ENCODE measurements at regions not wholly inside any gene's neighbourhood (a gene's known extent, or its start where the extent isn't known, plus 50 kb on each side); places are given as distances from the start of the nearest gene placed in this dataset.
"Not testable (repeated sequence)": the region's sequence is repeated elsewhere in the genome, so short reads cannot be mapped to it uniquely, and the experiment has no call there.

DNA sequence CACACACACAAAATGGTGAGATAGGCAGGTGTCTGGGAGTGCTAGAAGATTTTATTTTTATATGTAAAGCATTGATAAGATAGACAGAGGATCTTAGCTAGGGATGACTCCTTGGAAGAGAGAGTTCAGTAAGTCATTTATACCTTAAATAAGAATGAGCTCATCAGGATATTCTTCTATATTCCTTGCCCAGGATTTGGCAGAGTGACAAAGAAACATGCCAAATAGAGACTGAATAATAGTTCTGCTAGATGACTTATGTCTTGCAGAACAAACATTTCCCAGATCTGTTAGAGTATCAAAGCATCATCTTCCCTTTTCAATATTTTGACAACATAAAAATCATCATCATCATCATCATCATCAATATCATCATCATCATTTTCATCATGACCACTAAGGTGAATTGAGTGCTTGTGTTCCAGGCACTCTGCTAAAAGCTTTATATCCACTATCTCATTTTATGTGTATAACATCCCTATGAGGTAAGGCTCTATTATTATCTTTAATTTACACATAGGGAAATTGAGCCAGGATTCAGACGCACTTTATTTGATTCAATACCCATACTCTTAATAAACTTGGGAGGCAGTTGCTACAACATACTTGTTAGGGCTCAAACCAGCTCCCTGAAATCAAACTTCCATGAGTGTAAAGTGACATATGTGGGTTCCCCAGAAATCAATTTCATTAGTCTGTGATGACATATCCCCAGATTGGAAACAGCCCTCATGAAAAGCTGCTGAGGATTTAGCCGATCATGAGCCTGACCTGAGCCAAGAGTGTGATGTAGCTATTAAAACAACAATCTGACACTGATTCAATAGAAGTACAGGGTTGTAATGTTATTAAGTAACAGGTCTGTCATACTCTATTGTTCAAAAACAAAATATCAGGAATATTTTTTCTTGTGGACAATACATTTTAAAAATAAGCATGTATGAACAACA, 176.3 kb upstream of the SEMA6A start:
- DNase-seq = no peak

DNA sequence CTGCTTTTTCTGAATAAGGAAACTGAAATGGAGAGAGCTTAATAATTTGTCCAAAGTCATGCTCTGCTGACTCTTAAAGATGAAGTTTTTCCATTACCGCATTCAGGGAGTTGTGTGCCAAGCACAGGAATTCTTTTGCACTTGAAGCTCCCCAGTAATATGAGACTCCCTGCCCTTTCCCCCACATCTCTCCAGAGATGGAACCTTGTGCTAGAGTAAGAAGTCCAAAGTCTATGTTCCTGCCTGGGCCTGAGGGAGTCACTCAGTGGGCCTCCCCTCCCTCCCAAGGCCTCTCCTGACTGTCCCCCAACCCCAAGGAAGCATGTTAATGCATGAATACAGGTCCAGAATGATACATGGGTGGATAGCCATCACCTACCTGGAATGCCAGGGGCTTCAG, 173.3 kb upstream of the SEMA6A start:
- DNase-seq = no peak

DNA sequence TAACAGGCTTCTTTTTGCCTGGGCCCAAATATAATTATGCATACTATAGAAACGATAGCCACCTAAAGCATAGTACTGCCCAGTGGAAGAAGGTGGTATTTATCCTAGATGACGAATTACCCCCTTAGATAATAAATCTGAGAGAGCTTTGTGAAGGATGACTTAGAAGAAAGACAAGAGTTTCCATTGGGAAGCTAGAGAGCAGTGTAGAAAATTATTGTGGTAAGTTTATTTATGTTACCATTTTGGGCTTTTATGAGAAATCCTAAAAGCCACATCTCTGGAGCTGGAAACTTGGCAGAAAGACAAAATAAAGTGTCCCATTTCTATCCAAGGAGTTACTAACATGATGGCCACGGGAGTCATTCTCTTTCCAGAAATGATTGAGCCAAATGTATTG, 172.0 kb upstream of the SEMA6A start:
- DNase-seq = no peak

DNA sequence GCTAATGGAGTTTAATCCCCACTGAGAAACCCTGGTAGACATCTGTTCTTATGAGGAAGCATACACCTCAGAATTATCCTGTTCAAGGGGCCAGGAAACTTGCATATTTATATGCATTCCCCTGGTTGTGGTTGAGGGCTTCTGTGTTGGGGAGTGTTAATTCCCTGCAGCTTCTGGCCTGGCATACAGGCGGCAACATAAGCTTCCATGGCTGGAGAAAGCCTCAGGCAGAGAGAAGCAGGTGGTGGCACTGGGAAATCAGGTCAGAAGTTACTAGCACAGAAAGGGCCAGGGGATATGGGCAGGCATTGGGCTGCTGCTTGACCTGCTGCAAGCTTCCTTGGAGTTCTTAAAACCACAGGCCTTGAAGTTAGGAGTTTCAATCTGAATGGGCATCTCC, 166.1 kb upstream of the SEMA6A start:
- no peak for DNase-seq

DNA sequence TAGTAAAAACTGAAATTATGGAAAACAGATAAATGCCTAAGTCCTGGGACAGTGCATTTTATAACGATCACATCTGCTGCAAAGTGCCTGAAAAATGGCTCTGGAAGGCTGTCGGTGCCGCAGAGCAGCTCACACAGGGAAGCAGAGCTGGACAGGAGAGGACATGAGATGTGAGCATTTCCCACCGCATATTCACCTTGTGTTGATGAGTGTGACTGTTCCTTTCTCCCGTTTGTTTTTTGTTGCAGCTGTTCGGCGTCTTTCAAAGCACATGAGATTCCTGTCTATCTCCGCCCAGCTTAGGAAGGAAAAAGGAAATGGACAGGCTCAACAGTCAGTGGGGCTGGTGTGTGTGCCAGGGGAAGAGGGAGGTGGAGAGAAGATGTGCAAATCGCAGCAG, 164.9 kb upstream of the SEMA6A start:
- DNase-seq = no peak

DNA sequence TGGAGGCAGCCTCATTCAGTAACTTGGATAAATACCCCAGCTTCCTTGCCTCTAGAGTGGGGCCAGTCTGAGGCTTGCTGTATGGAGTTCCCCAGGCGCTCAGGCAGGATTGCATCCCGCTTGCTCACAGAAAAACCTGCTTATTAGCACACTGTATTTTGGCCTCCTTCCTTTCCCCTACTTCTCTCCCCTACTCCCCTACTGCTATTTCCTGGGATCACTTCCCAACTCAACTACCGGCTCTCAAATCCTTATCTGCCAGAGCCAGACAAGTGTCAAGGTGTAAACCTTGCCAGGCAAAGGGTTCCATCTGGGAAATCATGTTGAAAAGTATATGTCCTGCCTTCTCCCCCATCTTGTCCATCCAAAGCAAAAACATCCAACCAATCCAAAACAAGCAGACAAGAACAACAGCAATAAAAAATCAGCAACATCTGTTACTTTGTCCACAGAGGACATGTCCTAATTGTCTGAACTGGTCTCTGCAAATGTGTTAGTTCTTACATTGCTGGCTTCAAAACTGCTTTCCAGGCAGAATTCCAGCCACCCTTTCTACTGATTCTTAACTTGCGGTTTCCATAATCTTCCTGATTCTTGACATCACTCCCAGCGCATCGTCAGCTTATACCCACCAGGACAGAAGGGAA, 164.1 kb upstream of the SEMA6A start:
- DNase-seq = no peak

DNA sequence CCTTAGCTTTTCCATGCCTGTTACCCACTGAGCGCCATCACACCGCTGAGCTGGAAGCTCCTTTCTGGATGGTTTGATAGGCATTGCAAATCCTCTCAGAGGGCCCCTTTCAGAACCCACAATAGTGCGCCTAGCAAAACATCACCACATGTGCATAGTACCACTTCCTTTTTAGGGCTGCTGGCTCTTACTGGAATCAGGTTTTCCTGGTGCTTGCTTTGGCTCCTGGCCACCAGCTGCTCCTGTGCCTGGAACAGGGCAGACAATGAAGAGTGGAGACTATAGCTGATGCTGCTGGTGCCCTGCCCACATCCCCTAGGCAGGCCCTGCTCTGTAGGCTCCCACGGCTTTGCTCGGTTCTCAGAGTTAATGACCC, 163.6 kb upstream of the SEMA6A start:
- DNase-seq = no peak

DNA sequence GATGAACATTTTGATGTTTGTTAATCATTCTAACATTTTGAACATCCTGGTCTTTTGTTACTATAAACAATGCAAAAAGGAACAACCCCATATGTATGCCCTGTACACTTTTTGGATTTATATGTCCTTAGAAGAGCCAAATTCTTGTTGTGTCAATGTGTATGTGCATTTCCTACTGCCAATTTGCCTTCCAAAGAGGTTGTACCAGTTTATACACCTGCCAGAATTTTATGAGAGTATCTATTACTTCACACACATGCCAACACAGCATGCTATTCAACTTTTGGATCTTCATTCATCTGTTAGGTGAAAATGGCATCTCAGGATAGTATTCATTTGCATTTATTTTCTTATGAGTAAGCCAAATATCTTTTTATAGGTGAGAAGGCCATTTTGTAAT, 162.0 kb upstream of the SEMA6A start:
- no peak for DNase-seq

DNA sequence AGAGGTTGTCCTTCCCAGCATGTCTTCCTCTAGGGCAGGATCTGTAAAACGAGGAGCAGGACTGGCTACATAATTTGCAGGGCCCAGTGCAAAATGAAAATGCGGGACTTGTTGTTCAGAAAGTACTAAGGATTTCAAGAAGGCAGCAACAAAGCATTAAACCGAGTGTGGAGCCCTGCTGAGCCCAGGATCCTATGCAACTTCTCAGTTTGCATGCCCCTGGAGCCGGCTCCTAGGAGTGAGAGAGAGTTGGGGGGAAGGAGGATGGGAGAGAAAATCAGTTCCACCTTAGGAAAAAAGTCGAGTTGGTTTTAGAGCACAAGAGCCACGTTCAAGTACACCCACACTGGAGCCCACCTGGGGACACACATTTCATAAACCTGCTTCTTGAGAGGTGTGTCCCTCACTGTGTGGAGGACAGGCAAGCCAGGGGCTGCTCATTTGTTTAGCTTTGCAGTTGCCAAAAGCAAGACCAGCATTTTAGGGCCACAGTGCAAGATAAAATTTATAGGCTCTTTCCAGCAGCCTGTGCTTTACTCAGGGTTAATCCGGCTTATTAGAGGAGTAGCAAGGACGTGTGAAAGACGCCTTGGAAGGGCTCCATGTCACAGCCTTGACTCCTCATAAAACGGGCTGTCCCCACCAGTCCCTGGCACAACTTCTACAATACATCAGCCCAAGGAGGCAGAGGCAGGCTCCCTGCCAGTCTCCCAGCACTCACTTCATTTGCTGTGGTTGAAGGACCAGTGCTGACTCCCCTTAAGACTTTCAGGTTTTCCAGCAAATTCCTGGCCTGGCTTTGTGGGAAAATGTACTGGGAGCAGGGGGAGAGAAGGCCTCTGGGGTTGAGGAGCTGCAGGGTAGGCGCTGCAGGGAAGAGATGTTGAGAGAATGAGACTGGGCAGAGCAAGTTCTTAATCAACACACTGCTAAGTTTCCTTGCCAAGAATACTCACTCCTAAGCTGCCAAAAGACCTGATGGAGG, 159.7 kb upstream of the SEMA6A start:
- DNase-seq = no peak

DNA sequence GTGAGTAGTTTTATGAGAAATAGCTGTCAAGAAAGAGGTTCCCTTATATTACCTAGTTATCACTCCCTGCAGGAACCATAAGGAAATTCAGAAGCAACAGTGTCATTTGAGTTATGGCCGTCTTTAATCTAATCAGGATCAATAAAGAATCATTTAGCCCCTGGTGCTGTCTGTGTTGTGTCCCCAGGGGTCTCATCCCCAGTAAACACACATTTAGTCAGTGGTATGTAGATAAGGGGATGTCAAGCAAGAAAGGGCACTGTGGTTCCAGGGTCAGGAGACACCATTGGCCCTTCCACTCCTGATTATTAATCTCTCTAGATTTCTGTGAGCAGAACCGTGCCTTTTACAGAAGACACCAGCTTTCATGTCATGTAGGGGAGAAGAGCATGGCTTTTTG, 158.0 kb upstream of the SEMA6A start:
- DNase-seq = no peak

DNA sequence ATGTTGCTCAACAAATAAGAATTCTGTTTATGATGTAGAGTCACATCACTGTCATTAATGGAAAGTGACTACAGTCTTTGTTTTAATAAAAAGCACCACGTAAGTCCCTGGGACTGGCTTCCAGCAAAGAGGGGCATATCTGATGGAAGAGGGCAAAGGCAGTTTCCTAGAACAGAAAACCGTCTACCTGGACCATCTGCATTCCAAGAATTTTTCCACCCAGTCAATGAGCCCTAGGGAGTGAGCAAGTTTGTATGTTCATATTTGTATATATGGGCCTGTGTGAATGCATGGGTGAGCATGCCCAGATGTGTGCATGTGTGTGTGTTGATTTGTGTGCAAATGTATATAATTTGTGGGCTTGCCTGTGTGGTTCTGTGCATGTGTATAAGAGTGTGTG, 156.8 kb upstream of the SEMA6A start:
- DNase-seq = no peak

DNA sequence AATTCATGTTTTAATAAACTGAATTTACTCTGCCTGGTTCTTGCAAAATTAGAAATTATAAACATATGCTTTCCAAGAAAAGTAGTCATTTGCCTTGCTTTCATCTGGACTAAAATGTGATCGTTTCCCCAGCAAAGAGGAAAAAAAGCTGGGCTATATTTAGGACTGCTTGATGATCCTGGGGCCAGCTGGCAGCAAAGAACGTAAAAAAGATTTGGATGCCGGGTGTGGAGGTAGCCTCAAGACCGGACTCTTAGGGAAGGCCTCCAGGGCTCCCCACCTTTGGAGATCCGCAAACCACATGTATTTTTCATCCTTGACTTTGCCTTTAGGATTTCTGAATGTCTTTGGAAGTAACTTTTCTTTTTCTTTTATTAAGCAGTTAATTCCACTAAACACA, 156.1 kb upstream of the SEMA6A start:
- DNase-seq = no peak

DNA sequence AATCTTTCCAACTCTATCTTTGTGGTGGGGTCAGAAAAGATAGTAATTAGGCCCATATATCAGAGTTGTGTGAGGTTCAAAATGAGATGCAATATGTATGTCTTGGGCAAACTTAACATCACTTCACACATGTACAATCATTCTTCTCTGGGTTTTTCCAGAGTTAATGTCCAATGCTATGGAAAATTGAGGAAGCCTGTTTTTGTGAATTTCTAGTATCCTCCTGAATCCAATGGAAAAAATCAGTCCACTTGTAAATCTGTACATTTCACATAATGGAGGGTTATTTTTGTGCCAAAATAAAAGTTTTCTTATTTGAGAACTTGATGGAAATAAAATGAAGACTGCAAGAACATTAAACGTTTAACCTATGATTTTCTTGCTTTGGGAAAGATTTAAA, 155.6 kb upstream of the SEMA6A start:
- DNase-seq = no peak

DNA sequence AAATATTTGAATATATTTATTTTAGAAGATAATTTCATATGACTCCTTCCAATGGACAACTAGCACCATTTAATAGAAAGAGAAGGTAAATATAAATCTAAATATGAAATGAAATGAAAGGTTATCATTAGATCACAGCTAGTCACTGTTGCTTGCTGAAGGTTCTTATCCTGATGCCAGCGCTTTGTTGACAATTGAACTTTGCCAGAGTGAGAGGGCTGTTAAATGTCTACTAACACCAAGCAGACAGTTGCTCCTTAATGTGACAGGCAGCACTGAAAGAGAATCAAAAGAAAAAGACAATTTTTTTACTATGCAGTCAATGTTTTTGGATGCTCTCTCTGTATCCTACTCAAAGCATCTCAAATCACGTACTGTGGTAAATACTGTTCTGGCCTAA, 152.6 kb upstream of the SEMA6A start:
- no peak for DNase-seq

DNA sequence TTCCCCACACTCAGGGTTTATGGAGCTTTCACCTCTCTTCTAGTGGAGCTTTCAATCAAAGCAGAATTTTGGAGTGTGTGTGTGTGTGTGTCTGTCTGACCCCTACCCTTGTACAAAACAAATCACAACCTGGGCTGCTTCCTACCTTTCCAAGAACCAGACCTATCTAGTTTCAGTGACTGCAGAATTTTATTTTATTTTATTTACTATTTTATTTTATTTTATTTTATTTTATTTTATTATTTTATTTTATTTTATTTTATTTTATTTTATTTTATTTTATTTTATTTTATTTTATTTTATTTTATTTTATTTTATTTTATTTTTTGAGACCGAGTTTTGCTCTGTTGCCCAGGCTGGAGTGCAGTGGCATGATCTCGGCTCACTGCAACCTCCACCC, 151.6 kb upstream of the SEMA6A start:
- DNase-seq = not testable (repeated sequence)

DNA sequence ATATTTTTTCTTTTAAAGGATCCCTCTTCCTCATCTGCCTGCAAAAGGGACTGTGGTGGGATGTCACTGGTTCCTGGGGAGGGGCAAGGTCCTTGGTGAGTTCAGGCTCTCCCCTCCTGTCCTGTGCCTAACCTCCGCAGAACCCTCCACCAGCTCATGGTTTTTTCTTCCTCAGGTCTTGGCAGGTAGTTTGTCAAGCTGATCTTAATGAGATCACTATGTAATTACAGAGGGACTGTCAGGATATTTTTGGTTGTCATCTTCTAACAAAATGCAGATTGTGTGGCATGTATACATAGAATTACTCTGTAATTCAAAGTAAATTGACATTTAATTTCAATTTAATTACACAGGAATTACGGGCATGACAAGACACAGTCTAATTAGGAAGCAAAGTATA, 150.3 kb upstream of the SEMA6A start:
- DNase-seq = no peak

DNA sequence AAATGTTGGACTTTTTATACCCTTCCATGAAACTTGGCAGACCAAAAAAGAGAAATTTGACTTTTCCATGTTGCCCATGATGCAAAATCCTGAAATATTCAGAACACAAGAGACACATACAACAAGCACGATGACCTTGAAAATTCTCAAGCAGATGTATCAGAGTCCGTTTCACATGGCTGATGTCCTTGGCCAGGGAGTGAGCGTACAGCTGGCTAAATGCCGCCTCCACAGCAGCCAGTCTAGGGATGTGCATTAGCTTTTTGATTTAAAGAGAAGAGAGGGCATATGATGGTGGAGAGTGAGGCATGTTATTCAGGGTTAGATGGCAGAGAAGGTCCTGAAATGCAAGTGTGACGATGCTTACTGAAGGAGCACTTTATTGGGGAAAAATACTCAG, 148.0 kb upstream of the SEMA6A start:
- DNase-seq = no peak

DNA sequence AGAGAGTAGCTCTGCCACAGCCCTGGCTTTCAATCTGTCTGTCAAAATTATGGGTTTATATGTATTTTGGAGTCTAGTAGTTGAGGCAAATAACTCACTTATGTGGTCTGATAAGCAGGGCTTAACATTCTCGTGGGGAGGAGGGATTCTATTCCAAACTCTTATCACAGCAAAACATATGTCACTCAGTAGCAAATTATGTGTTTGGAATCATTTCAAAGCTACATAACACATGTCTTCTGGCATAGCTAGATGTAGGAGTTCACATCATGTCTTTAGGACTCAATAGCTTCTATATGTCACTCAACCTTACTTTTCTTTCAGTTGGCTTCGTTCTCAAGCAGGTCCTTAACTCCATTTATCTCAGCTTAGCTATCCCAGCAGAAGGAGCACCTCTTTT, 144.5 kb upstream of the SEMA6A start:
- no peak for DNase-seq

DNA sequence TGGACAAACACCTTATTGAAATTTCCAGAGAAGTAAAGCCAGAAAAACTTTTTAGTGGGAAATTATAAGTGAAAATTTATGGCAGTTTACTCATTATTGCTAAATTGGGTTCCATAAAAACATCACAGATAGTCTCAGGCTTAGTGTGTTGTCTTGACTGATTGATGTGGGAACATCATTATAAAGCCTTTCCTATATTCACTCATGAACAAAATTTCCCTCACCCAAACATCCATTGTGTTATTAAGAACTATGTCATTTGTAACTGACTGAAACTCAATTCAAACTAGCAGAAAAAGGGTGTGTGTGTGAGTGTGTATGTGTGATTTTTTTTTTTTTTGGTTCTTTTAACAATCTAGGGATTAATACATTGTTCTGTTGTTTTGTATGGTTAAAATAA, 143.7 kb upstream of the SEMA6A start:
- no peak for DNase-seq

DNA sequence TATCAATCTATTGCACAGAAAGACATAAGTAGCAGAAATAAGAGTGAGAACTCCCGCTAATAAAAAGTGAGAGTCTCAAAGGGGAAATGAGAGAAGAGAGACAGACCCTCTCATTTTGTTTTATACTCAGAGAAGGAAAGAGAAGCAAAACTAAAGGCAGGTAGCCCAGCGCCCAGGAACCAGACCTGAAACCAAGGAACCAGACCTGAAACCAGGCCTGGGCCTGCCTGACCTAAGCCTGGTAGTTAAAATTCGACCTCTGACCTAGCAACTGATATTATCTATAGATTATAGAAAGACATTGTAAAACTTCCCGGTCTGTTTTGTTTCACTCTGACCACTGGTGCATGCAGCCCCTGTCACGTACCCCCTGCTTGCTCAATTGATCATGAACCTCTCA, 134.5 kb upstream of the SEMA6A start:
- DNase-seq = no peak

DNA sequence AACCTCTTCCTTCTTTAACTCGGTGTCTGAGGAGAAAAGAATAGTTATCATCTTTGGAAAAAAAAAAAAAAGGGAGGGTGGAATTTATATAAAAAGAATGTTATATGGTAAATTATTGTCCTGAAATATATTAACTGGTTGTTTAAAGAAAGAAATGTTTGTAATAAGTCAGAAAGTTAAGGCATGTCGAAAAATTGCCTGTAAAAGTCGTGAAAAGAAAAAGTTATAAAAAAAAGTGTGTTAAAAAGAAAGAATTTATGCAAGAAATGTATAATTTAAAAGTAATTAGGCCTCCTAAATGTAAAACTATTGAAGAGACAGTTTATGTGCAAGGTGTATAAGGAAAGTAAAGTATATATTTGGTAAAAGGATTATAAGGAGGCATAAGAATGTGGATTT, 130.5 kb upstream of the SEMA6A start:
- not testable (repeated sequence) for DNase-seq

DNA sequence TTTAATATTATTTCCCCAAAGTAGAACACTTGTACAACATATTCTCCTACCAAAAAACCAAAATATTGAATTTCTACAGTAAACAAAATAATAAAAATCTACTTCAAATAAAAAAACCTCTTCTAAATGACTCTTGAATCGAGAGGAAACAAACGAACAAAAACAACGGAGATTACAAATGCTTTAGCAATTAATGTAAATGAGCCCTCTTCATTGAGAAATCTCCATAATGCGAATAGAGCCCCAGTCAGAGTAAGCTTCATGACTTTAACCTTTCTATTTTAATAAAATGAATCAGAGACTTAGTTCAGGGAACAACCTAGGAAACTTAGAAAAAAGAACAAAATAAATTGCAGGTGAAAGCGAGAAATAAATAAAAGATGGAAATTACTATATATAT, 129.3 kb upstream of the SEMA6A start:
- DNase-seq = no peak

DNA sequence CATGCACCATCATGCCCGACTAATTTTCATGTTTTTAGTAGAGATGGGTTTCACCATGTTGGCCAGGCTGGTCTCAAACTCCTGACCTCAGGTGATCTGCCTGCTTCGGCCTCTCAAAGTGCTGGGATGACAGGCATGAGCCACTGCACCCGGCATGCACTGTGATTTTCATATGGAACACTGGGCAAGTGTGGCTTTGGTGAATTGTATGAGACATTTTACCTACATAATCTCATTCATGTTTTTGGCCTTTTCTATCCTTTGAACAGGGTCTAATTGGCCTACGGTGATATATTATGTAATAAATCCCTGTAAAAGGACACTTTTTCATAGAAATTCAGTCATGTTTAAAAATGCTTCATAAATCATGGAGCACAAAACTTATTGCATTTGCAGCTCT, 128.7 kb upstream of the SEMA6A start:
- DNase-seq = no peak
